B cell (primary cell): ENCODE measurements at regions not wholly inside any gene's neighbourhood (a gene's known extent, or its start where the extent isn't known, plus 50 kb on each side); places are given as distances from the start of the nearest gene placed in this dataset.

ENCODE experiments used
- ATAC-seq: fragments of 200-7000 bp; cut with Tn5 transposase; one replicate; pipeline ENCODE4 v1.10.0; 2021; ENCODE audit warnings: low read depth, mild to moderate bottlenecking, moderate number of reproducible peaks, moderate library complexity
- CTCF ChIA-PET: fragments of 350-600 bp; sonication (Branson Sonifier 250); formaldehyde crosslinking; loops from one replicate; lab custom pipeline; 2021; ENCODE audit warnings: antibody characterized with exemption, inconsistent platforms; lab: Charles Lee
- POLR2A ChIA-PET: fragments of 350-600 bp; sonication (Branson Sonifier 250); formaldehyde crosslinking; loops from one replicate; lab custom pipeline; 2021; ENCODE audit warnings: antibody characterized with exemption; lab: Charles Lee
- DNase-seq: peaks from one replicate; pipeline ENCODE4 v3.0.0; 2013
- H2AFZ ChIP-seq: 2 replicates; pipeline ENCODE4 v1.6.1; 2012; ENCODE audit warnings: mild to moderate bottlenecking, low read depth, low read length; ENCODE audit not compliant: insufficient read depth, poor library complexity, severe bottlenecking
- H3K27ac ChIP-seq, 2 donors: 1 replicate in 1 of 2; 2 replicates in 1 of 2; pipeline ENCODE4 v1.5.1; 2012 to 2013; ENCODE audit warnings: low read length in 2 of 2, mild to moderate bottlenecking in 2 of 2, moderate library complexity in 1 of 2
- H3K27me3 ChIP-seq, 4 experiments: fragments of 200-600 bp in 1 of 4; sonication (generic) in 1 of 4; replicated peaks in 1 of 4; 1 replicate in 2 of 4; 2 replicates in 2 of 4; pipeline versions ENCODE4 v1.6.1 to v1.7.0; 2013 to 2016; ENCODE audit warnings: low read length in 3 of 4, mild to moderate bottlenecking in 2 of 4, mixed read lengths in 1 of 4, moderate library complexity in 1 of 4; ENCODE audit not compliant: insufficient read depth in 4 of 4, control insufficient read depth in 3 of 4; ENCODE audit errors: control extremely low read depth in 1 of 4
- H3K36me3 ChIP-seq, 2 experiments: replicated peaks in 1 of 2; 1 replicate in 1 of 2; 2 replicates in 1 of 2; pipeline versions ENCODE4 v1.6.1 to v1.7.1; 2013; ENCODE audit warnings: low read length in 1 of 2; ENCODE audit not compliant: insufficient read depth in 2 of 2, control insufficient read depth in 1 of 2; ENCODE audit errors: control extremely low read depth in 1 of 2, extremely low read depth in 1 of 2
- H3K4me1 ChIP-seq, 2 donors: fragments of 200-600 bp in 1 of 2; sonication (generic) in 1 of 2; 1 replicate in 1 of 2; 2 replicates in 1 of 2; pipeline versions ENCODE4 v1.5.1 to v1.6.1; 2013 to 2017; ENCODE audit warnings: low read length in 2 of 2; ENCODE audit not compliant: control insufficient read depth in 2 of 2, insufficient read depth in 2 of 2
- H3K4me2 ChIP-seq: replicated peaks from 2 replicates; pipeline ENCODE3; 2012; ENCODE audit warnings: mild to moderate bottlenecking, low read depth, low read length; ENCODE audit not compliant: poor library complexity, severe bottlenecking
- H3K4me3 ChIP-seq, 5 experiments: fragments of 200-600 bp in 1 of 5; sonication (generic) in 1 of 5; 1 replicate in 3 of 5; 2 replicates in 2 of 5; pipeline versions ENCODE4 v1.5.1 to v1.7.0; 2011 to 2016; ENCODE audit warnings: low read length in 4 of 5, mild to moderate bottlenecking in 4 of 5, low read depth in 2 of 5, control low read depth in 1 of 5, moderate library complexity in 1 of 5; ENCODE audit not compliant: insufficient read depth in 1 of 5; ENCODE audit errors: control extremely low read depth in 1 of 5, extremely low read depth in 1 of 5
- H3K79me2 ChIP-seq: fragments of 200-600 bp; sonication (generic); one replicate; pipeline ENCODE4 v1.6.0; 2016; ENCODE audit warnings: low read length; ENCODE audit not compliant: control insufficient read depth, insufficient read depth
- H3K9ac ChIP-seq: fragments of 200-600 bp; sonication (generic); 2 replicates; pipeline ENCODE4 v1.6.1; 2017; ENCODE audit warnings: mild to moderate bottlenecking, low read length, moderate library complexity
- H3K9me3 ChIP-seq, 3 donors: one replicate each; pipeline versions ENCODE4 v1.6.1 to v1.7.1; 2013; ENCODE audit warnings: low read length in 2 of 3; ENCODE audit not compliant: control insufficient read depth in 2 of 3, insufficient read depth in 1 of 3; ENCODE audit errors: control extremely low read depth in 1 of 3
- H4K20me1 ChIP-seq: 2 replicates; pipeline ENCODE4 v1.6.0; 2012; ENCODE audit warnings: mild to moderate bottlenecking, low read length; ENCODE audit not compliant: insufficient read depth, control insufficient read depth, poor library complexity, severe bottlenecking
- H3K27ac Mint-ChIP-seq: one replicate; pipeline ENCODE4 v1.8.0; 2021; ENCODE audit warnings: mixed read lengths
- H3K27me3 Mint-ChIP-seq: one replicate; pipeline ENCODE4 v1.8.0; 2021; ENCODE audit warnings: mixed read lengths
- H3K4me1 Mint-ChIP-seq: one replicate; pipeline ENCODE4 v1.8.0; 2021; ENCODE audit warnings: mixed read lengths
- H3K4me3 Mint-ChIP-seq: one replicate; pipeline ENCODE4 v1.8.0; 2021; ENCODE audit warnings: mixed read lengths
- H3K9me3 Mint-ChIP-seq: one replicate; pipeline ENCODE4 v1.8.0; 2022; ENCODE audit warnings: mixed read lengths; ENCODE audit not compliant: insufficient read depth
- CTCF ChIP-seq: fragments of 200-600 bp; IDR thresholded peaks from one replicate; pipeline ENCODE4 v1.8.0; 2022; ENCODE audit warnings: antibody characterized with exemption, mild to moderate bottlenecking
- EZH2 ChIP-seq: IDR thresholded peaks from 2 replicates; pipeline ENCODE4 v1.6.1; 2012; ENCODE audit warnings: borderline replicate concordance, low read depth, mild to moderate bottlenecking, moderate library complexity, low read length; ENCODE audit not compliant: insufficient read depth, poor library complexity, severe bottlenecking
- WGBS: methylation state at CpG from one replicate; pipeline ENCODE4 v1.1.5; 2013; ENCODE audit warnings: missing lambda C conversion rate; ENCODE audit not compliant: insufficient coverage; 5-methylcytosine and 5-hydroxymethylcytosine counted together
- intact Hi-C: fragments of 100-400 bp; cut with micrococcal nuclease; formaldehyde crosslinking; loops from one replicate; pipeline ENCODE4 v1.10.0; 2022

GRCh38 chr6:15911753-15912504 lies 217.0 kb upstream of the MYLIP start:
- ATAC-seq (no peak), DNase-seq (no peak)
- Histone ChIP-seq H2AFZ (no peak overlapping the region), H3K9ac (no peak overlapping the region), H3K9me3 (no peaks in the 10 kb centered on the region), H3K27me3 (no peaks in the 10 kb centered on the region), H3K36me3 (no peaks in the 10 kb centered on the region), H3K4me1 (peaks cover 0 to 2% of the 10 kb centered on the region in 2 donors), H4K20me1 (no peaks in the 10 kb centered on the region), H3K79me2 (no peaks in the 10 kb centered on the region), H3K27ac (no peak overlapping the region), H3K4me2 (no peak overlapping the region), H3K4me3 (no peak overlapping the region)
- Mint-ChIP-seq H3K4me1 (peaks cover 6% of the 10 kb centered on the region), H3K27me3 (no peaks in the 10 kb centered on the region), H3K9me3 (no peaks in the 10 kb centered on the region), H3K27ac (no peak overlapping the region), H3K4me3 (no peak overlapping the region)
- no peak for TF ChIP-seq EZH2
- no peak for TF ChIP-seq CTCF
- intact Hi-C loops = no loop called here
- 92% methylated on average over 2 of the region's 6 CpGs for whole genome bisulfite sequencing
- POLR2A ChIA-PET = no interaction called here
- CTCF ChIA-PET = interaction anchor here (0.7 to 1.8 kb wide), 3 partner anchors 10 to 51 kb away, joined by 3 to 4 read pairs (median 4); no protein-coding TSS in a partner anchor

GRCh38 chr6:15909290-15910070 lies 219.4 kb upstream of the MYLIP start:
- Histone ChIP-seq H3K4me2 (no peak overlapping the region), H4K20me1 (no peaks in the 10 kb centered on the region), H3K79me2 (no peaks in the 10 kb centered on the region), H3K9me3 (no peaks in the 10 kb centered on the region), H3K27me3 (no peaks in the 10 kb centered on the region), H3K36me3 (no peaks in the 10 kb centered on the region), H3K4me1 (peaks cover 18 to 22% of the 10 kb centered on the region in 2 donors), H3K4me3 (no peak overlapping the region), H3K9ac (no peak overlapping the region), H2AFZ (no peak overlapping the region), H3K27ac (no peak overlapping the region)
- 100% methylated on average over 7 of the region's 10 CpGs for WGBS
- Mint-ChIP-seq H3K27ac (no peak overlapping the region), H3K4me3 (no peak overlapping the region), H3K4me1 (peaks cover 28% of the 10 kb centered on the region), H3K9me3 (no peaks in the 10 kb centered on the region), H3K27me3 (no peaks in the 10 kb centered on the region)
- DNase-seq (no peak), ATAC-seq (no peak)
- POLR2A ChIA-PET = no interaction called here
- no peak for TF ChIP-seq EZH2
- TF ChIP-seq CTCF = no peak
- intact Hi-C loops = no loop called here
- CTCF ChIA-PET = no interaction called here
